HL-60 (cell line): ENCODE measurements at regions not wholly inside any gene's neighbourhood (a gene's known extent, or its start where the extent isn't known, plus 50 kb on each side); places are given as distances from the start of the nearest gene placed in this dataset.

Experiments used
- GABPA ChIP-seq: IDR thresholded peaks from 2 replicates; pipeline ENCODE4 v1.6.1; 2012; ENCODE audit warnings: low read depth
- TF ChIP-seq, protein P1 (sequence below): IDR thresholded peaks from one replicate; pipeline ENCODE4 v1.5.1; 2011; ENCODE audit warnings: low read length, control low read depth, inconsistent platforms; ENCODE audit not compliant: insufficient read depth

DNA sequence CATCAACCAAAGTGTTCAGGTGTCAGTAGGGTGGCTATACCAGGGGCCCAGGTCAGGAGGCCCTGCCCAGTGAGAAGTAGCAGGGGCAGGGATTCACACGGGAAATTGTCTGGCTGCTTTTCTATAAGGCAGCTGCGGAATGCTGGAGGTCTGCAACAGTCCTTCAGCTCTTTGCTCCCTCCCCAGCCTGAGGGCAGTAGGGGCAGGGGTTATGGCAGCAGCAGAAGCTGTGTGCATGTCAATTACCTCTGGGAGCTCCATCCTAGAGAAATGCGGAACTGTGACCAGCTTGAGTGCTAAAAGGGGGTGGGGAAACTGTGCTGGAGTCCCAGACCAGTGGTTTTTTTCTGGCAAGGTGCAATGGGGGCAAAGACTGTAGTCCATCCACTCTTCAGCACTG is 810.4 kb downstream of the PCDH7 start:
- TF ChIP-seq, protein P1, sequence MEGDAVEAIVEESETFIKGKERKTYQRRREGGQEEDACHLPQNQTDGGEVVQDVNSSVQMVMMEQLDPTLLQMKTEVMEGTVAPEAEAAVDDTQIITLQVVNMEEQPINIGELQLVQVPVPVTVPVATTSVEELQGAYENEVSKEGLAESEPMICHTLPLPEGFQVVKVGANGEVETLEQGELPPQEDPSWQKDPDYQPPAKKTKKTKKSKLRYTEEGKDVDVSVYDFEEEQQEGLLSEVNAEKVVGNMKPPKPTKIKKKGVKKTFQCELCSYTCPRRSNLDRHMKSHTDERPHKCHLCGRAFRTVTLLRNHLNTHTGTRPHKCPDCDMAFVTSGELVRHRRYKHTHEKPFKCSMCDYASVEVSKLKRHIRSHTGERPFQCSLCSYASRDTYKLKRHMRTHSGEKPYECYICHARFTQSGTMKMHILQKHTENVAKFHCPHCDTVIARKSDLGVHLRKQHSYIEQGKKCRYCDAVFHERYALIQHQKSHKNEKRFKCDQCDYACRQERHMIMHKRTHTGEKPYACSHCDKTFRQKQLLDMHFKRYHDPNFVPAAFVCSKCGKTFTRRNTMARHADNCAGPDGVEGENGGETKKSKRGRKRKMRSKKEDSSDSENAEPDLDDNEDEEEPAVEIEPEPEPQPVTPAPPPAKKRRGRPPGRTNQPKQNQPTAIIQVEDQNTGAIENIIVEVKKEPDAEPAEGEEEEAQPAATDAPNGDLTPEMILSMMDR: no peak
- no peak for TF ChIP-seq GABPA
